A673 (cell line): ENCODE measurements at regions not wholly inside any gene's neighbourhood (a gene's known extent, or its start where the extent isn't known, plus 50 kb on each side); places are given as distances from the start of the nearest gene placed in this dataset.

Experiments
- BruUV-seq: library from RNA; stranded (reverse); fragments of 400-500 nt; replicated peaks from 2 replicates; lab custom pipeline; 2021; lab: Mats Ljungman, UMichigan
- CTCF ChIA-PET: fragments of 300-600 bp; sonication (Branson Sonifier 250); formaldehyde crosslinking; loops from one replicate; lab custom pipeline; 2022; ENCODE audit warnings: antibody characterized with exemption; lab: Charles Lee
- POLR2A ChIA-PET: fragments of 300-600 bp; sonication (Branson Sonifier 250); formaldehyde crosslinking; loops from one replicate; lab custom pipeline; 2022; ENCODE audit warnings: antibody characterized with exemption; ENCODE audit not compliant: low non-redundant PET; lab: Charles Lee
- DNase-seq: peaks from one replicate; pipeline ENCODE4 v3.0.0-alpha.2; 2015; ENCODE audit warnings: low spot score
- H3K27ac ChIP-seq: fragments of 200-600 bp; sonication (generic); 2 replicates; pipeline ENCODE4 v1.5.1; 2016; ENCODE audit warnings: mixed run types, low read depth, mild to moderate bottlenecking, mixed read lengths, antibody characterized with exemption, low read length; ENCODE audit not compliant: poor library complexity, severe bottlenecking
- H3K27me3 ChIP-seq: fragments of 200-600 bp; sonication (generic); replicated peaks from 2 replicates; pipeline ENCODE4 v1.6.1; 2017; ENCODE audit warnings: mixed run types, low read depth, mild to moderate bottlenecking, mixed read lengths, antibody characterized with exemption, low read length; ENCODE audit not compliant: insufficient read depth, poor library complexity
- H3K36me3 ChIP-seq: fragments of 200-600 bp; sonication (generic); 2 replicates; pipeline ENCODE4 v1.6.1; 2016; ENCODE audit warnings: mixed run types, mild to moderate bottlenecking, mixed read lengths, antibody characterized with exemption, low read length; ENCODE audit not compliant: insufficient read depth, poor library complexity, severe bottlenecking
- H3K4me1 ChIP-seq: fragments of 200-600 bp; sonication (generic); 2 replicates; pipeline ENCODE4 v1.6.1; 2017; ENCODE audit warnings: mixed run types, mild to moderate bottlenecking, mixed read lengths, antibody characterized with exemption, low read length; ENCODE audit not compliant: insufficient read depth, poor library complexity, severe bottlenecking
- H3K4me3 ChIP-seq: fragments of 200-600 bp; sonication (generic); 2 replicates; pipeline ENCODE4 v1.5.1; 2016; ENCODE audit warnings: low read depth, mixed run types, mild to moderate bottlenecking, mixed read lengths, low read length; ENCODE audit not compliant: poor library complexity, severe bottlenecking
- H3K9me3 ChIP-seq: fragments of 200-600 bp; sonication (generic); 2 replicates; pipeline ENCODE4 v1.6.1; 2016; ENCODE audit warnings: mixed run types, low read depth, mild to moderate bottlenecking, mixed read lengths, antibody characterized with exemption, low read length; ENCODE audit not compliant: poor library complexity, severe bottlenecking
- EZH2 ChIP-seq: fragments of 200-600 bp; sonication (generic); IDR thresholded peaks from 2 replicates; pipeline ENCODE4 v1.6.1; 2017; ENCODE audit warnings: borderline replicate concordance, low read depth, mild to moderate bottlenecking, mixed read lengths, antibody characterized with exemption, low read length; ENCODE audit not compliant: poor library complexity, severe bottlenecking
- intact Hi-C: fragments of 100-400 bp; cut with micrococcal nuclease; formaldehyde crosslinking; loops from one replicate; pipeline ENCODE4 v1.10.0; 2022; ENCODE audit not compliant: unreplicated experiment
- TF ChIP-seq, protein P1 (sequence below): fragments of 300-800, 200-600 bp; sonication (generic); conservative IDR thresholded peaks from 2 replicates; pipeline ENCODE4 v1.5.1; 2017; ENCODE audit warnings: low read depth, mild to moderate bottlenecking, antibody characterized with exemption, low read length, moderate library complexity, mixed read lengths

DNA sequence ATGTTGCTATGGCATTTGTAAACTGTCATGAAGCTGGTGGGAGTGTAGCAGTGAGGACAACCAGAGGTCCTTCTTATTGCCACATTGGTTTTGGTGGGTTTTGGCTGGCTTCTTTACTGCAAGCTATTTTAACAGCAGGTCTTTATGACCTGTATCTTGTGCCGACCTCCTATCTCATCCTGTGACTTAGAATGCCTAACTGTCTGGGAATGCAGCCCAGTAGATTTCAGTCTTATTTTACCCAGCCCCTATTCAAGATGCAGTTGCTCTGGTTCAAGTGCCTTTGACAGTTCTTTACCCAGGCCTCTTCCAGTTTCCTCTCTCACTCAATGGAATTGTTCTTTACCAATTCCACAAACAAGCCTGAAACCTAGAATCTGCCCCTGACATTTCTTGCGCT lies 145.1 kb downstream of the KCNE4 start:
- Histone ChIP-seq H3K4me1 (peaks cover 48% of the 10 kb centered on the region), H3K4me3 (no peak overlapping the region), H3K9me3 (no peaks in the 10 kb centered on the region), H3K27ac (peak overlapping the region; percentile 15), H3K27me3 (no peaks in the 10 kb centered on the region), H3K36me3 (no peaks in the 10 kb centered on the region)
- ChIA-PET POLR2A (no interaction called here), CTCF (no interaction called here)
- DNase-seq: no peak
- BruUV-seq: no TSS peak
- TF ChIP-seq, protein P1, sequence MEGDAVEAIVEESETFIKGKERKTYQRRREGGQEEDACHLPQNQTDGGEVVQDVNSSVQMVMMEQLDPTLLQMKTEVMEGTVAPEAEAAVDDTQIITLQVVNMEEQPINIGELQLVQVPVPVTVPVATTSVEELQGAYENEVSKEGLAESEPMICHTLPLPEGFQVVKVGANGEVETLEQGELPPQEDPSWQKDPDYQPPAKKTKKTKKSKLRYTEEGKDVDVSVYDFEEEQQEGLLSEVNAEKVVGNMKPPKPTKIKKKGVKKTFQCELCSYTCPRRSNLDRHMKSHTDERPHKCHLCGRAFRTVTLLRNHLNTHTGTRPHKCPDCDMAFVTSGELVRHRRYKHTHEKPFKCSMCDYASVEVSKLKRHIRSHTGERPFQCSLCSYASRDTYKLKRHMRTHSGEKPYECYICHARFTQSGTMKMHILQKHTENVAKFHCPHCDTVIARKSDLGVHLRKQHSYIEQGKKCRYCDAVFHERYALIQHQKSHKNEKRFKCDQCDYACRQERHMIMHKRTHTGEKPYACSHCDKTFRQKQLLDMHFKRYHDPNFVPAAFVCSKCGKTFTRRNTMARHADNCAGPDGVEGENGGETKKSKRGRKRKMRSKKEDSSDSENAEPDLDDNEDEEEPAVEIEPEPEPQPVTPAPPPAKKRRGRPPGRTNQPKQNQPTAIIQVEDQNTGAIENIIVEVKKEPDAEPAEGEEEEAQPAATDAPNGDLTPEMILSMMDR: no peak
- TF ChIP-seq EZH2: no peak
- intact Hi-C loops: loop anchor here (5.0 kb wide), 1 partner anchor 140 kb away; no protein-coding TSS in a partner anchor

- Histone ChIP-seq H3K27ac (peak overlapping the region; percentile 89), H3K36me3 (no peaks in the 10 kb centered on the region), H3K4me1 (peaks cover 49% of the 10 kb centered on the region), H3K9me3 (no peaks in the 10 kb centered on the region), H3K27me3 (no peaks in the 10 kb centered on the region), H3K4me3 (peak overlapping the region; percentile 7)
- POLR2A ChIA-PET: interaction anchor here (0.7 to 0.9 kb wide), 5 partner anchors 98 to 1206 kb away, joined by 3 to 14 read pairs (median 6); no protein-coding TSS in a partner anchor
- intact Hi-C loops: loop anchor here (1.0 to 5.0 kb wide), 5 partner anchors 83 to 547 kb away; no protein-coding TSS in a partner anchor
- DNase-seq: peak; percentile 96
- no peak for TF ChIP-seq EZH2
- TF ChIP-seq, protein P1: no peak
- BruUV-seq: TSS peak; percentile 83
- CTCF ChIA-PET: interaction anchor here (1.2 kb wide), 1 partner anchor 228 kb away, joined by 8 read pairs; no protein-coding TSS in a partner anchor
Measured at GRCh38 chr2:223199531-223200515, 147.8 kb downstream of the KCNE4 start.

DNA sequence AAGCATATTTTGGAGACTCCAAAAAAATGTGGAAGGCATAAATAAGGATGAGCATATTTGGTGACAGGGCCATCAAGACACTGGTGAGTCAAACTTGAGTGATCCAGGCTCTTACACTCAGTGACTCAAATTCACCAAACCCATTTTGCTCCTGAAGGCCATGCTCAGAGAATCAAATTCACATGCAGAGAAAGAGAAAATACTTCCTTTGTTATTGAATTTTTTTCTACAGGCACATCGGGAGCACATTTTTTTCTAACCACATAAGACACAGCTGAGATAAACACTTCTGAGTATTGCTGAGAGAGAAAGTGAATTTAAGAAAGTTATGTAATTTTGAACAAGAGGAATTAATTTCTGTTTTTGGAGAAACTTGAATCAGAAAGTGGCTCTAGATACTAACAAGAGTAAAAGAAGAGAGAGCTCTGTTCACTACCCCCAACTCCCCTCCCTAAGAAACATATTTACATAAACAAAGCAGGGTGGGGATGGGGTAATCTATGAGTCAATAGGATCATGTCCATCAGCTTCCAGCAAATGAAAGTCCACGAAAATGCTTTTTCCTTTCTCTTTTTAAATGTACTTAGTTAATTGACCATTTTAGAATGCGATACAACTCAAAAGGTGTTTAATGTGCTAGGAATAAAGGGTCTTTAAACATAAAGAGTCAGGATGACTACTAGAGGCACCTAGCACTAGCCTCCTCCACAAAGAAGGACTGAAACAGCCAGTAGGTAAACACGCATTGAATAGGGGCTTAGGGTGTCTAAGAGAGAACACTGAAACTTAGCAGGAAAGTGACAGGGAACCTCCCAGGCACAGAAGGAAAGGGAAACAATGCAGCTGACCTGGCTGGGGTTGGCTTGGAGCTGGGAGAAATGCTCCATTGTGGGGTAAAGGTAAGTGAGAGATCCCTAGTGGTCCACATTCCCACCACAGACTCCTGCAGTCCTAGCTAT lies 152.3 kb downstream of the KCNE4 start:
- ChIA-PET CTCF (no interaction called here), POLR2A (no interaction called here)
- no peak overlapping the region for H3K4me3 ChIP-seq
- peak; percentile 19 for DNase-seq
- H3K27ac ChIP-seq: no peak overlapping the region
- no peaks in the 10 kb centered on the region for H3K36me3 ChIP-seq
- TF ChIP-seq, protein P1: no peak
- TF ChIP-seq EZH2: no peak
- H3K4me1 ChIP-seq: peaks cover 29% of the 10 kb centered on the region
- intact Hi-C loops: no loop called here
- no peaks in the 10 kb centered on the region for H3K9me3 ChIP-seq
- BruUV-seq: no TSS peak
- H3K27me3 ChIP-seq: no peaks in the 10 kb centered on the region
